ENCODE measurements at regions not wholly inside any gene's neighbourhood (a gene's known extent, or its start where the extent isn't known, plus 50 kb on each side); places are given as distances from the start of the nearest gene placed in this dataset.

- TF ChIP-seq, protein P1, sequence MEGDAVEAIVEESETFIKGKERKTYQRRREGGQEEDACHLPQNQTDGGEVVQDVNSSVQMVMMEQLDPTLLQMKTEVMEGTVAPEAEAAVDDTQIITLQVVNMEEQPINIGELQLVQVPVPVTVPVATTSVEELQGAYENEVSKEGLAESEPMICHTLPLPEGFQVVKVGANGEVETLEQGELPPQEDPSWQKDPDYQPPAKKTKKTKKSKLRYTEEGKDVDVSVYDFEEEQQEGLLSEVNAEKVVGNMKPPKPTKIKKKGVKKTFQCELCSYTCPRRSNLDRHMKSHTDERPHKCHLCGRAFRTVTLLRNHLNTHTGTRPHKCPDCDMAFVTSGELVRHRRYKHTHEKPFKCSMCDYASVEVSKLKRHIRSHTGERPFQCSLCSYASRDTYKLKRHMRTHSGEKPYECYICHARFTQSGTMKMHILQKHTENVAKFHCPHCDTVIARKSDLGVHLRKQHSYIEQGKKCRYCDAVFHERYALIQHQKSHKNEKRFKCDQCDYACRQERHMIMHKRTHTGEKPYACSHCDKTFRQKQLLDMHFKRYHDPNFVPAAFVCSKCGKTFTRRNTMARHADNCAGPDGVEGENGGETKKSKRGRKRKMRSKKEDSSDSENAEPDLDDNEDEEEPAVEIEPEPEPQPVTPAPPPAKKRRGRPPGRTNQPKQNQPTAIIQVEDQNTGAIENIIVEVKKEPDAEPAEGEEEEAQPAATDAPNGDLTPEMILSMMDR (IDR thresholded peaks at IDR 0.05), result no peak
- Histone ChIP-seq H3K4me1 (no peaks in the 10 kb centered on the region), H3K4me3 (no peak overlapping the region)
These were observed 249.9 kb downstream of the NPR3 start for GRCh38 chr5:32961059-32961415.

DNA sequence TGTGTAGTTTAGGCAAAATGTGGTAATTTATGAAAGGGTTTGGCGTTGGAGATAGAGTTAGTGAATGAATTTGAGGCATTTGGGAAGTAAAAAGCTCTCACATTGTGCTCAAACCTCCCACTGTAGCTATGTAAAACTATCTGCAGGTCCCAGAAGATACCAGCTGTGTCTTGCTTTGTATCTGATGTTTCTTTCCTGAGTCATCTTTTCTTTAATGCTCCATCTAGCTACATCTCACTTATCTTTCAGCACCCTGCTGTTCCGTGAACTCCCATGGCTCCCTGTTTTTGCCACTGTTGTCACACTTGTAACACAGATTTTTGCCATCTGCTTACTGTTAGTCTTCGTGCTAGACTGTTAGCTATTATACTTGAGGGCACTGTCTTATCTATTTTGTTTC lies 253.1 kb downstream of the NPR3 start:
- no peaks in the 10 kb centered on the region for H3K27me3 ChIP-seq
- no peaks in the 10 kb centered on the region for H3K36me3 ChIP-seq
- peaks cover 0 to 5% of the 10 kb centered on the region in 2 donors for H3K9me3 ChIP-seq
- H3K4me3 ChIP-seq, result no peak overlapping the region
- no peak for ATAC-seq
- H3K27ac ChIP-seq, result no peak overlapping the region
- intact Hi-C loops (cut with DNase I), result no loop called here
- DNase-seq, result no peak
- TF ChIP-seq, protein P1 (IDR thresholded peaks at IDR 0.05), result no peak
- H3K4me1 ChIP-seq, result no peaks in the 10 kb centered on the region

More at GRCh38 chr5:32961059-32961415, 249.9 kb downstream of the NPR3 start:
- Histone ChIP-seq H3K27me3 (no peaks in the 10 kb centered on the region), H3K27ac (no peak overlapping the region), H3K36me3 (no peaks in the 10 kb centered on the region), H3K9me3 (peaks cover 0 to 5% of the 10 kb centered on the region in 2 donors)
- DNase-seq (no peak), ATAC-seq (no peak)
- intact Hi-C loops (cut with DNase I), result no loop called here

- ATAC-seq, result no peak
- intact Hi-C loops (cut with DNase I), result no loop called here
- no peak overlapping the region for H3K27ac ChIP-seq
- TF ChIP-seq, protein P1 (IDR thresholded peaks at IDR 0.05), result no peak
- H3K27me3 ChIP-seq, result no peaks in the 10 kb centered on the region
- no peaks in the 10 kb centered on the region for H3K4me1 ChIP-seq
- H3K36me3 ChIP-seq, result no peaks in the 10 kb centered on the region
- no peak for DNase-seq
- H3K4me3 ChIP-seq, result no peak overlapping the region
- H3K9me3 ChIP-seq, result no peaks in the 10 kb centered on the region
These were observed 262.5 kb downstream of the NPR3 start for GRCh38 chr5:32973646-32974045.

DNA sequence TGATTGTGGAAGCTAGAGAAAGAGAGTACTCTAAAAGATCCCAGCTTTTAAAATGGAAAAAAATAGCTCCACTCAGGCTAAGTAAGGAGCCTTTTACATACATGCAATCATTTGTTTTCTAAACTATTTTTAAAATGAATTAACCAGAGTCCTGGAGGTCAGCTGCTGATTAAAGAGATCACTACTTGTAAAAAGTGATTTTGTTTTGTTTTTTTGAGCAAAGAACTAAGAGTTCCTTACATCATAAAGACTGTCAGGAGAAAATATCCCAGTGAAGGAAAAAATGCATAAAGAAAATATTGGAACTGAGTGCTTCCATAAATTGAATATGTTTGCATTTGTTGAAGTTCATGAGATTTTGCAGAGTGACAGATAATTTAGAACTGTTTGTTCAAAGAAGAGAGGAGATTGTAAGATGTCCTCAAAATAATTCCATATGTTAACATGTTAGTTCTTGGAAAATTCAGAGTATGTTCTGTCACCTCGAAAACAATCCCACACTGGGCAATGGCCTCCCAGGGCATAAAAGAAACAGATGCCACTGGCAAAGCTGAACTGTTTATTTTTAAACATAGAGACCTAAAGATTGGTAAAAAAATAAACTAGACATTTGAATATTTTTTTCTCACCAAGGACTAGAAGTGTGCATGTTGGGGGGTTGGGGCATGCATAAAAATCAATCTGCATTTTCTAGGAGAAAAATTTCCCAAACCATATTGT lies 264.7 kb downstream of the NPR3 start:
- DNase-seq (no peak), ATAC-seq (no peak)
- intact Hi-C loops (cut with DNase I), result no loop called here
- H3K36me3 ChIP-seq, result no peaks in the 10 kb centered on the region
- H3K27ac ChIP-seq, result no peak overlapping the region
- TF ChIP-seq, protein P1 (IDR thresholded peaks at IDR 0.05), result no peak
- no peaks in the 10 kb centered on the region for H3K9me3 ChIP-seq
- H3K27me3 ChIP-seq, result no peaks in the 10 kb centered on the region
- no peak overlapping the region for H3K4me3 ChIP-seq
- H3K4me1 ChIP-seq, result no peaks in the 10 kb centered on the region

GRCh38 chr5:32981061-32981460 lies 269.9 kb downstream of the NPR3 start:
- Histone ChIP-seq H3K4me1 (no peaks in the 10 kb centered on the region), H3K4me3 (no peak overlapping the region), H3K27me3 (no peaks in the 10 kb centered on the region), H3K36me3 (no peaks in the 10 kb centered on the region), H3K27ac (no peak overlapping the region), H3K9me3 (no peaks in the 10 kb centered on the region)
- TF ChIP-seq, protein P1 (IDR thresholded peaks at IDR 0.05), result no peak
- DNase-seq (no peak), ATAC-seq (no peak)
- intact Hi-C loops (cut with DNase I), result no loop called here
